B cell (primary cell): ENCODE measurements at regions not wholly inside any gene's neighbourhood (a gene's known extent, or its start where the extent isn't known, plus 50 kb on each side); places are given as distances from the start of the nearest gene placed in this dataset.

Experiments
- ATAC-seq: fragments of 200-7000 bp; cut with Tn5 transposase; one replicate; pipeline ENCODE4 v1.10.0; 2021; ENCODE audit warnings: low read depth, mild to moderate bottlenecking, moderate number of reproducible peaks, moderate library complexity
- CTCF ChIA-PET: fragments of 350-600 bp; sonication (Branson Sonifier 250); formaldehyde crosslinking; loops from one replicate; lab custom pipeline; 2021; ENCODE audit warnings: antibody characterized with exemption, inconsistent platforms; lab: Charles Lee
- POLR2A ChIA-PET: fragments of 350-600 bp; sonication (Branson Sonifier 250); formaldehyde crosslinking; loops from one replicate; lab custom pipeline; 2021; ENCODE audit warnings: antibody characterized with exemption; lab: Charles Lee
- DNase-seq: peaks from one replicate; pipeline ENCODE4 v3.0.0; 2013
- H2AFZ ChIP-seq: 2 replicates; pipeline ENCODE4 v1.6.1; 2012; ENCODE audit warnings: mild to moderate bottlenecking, low read depth, low read length; ENCODE audit not compliant: insufficient read depth, poor library complexity, severe bottlenecking
- H3K27ac ChIP-seq, 2 donors: 1 replicate in 1 of 2; 2 replicates in 1 of 2; pipeline ENCODE4 v1.5.1; 2012 to 2013; ENCODE audit warnings: low read length in 2 of 2, mild to moderate bottlenecking in 2 of 2, moderate library complexity in 1 of 2
- H3K27me3 ChIP-seq, 4 experiments: fragments of 200-600 bp in 1 of 4; sonication (generic) in 1 of 4; replicated peaks in 1 of 4; 1 replicate in 2 of 4; 2 replicates in 2 of 4; pipeline versions ENCODE4 v1.6.1 to v1.7.0; 2013 to 2016; ENCODE audit warnings: low read length in 3 of 4, mild to moderate bottlenecking in 2 of 4, mixed read lengths in 1 of 4, moderate library complexity in 1 of 4; ENCODE audit not compliant: insufficient read depth in 4 of 4, control insufficient read depth in 3 of 4; ENCODE audit errors: control extremely low read depth in 1 of 4
- H3K36me3 ChIP-seq, 2 experiments: replicated peaks in 1 of 2; 1 replicate in 1 of 2; 2 replicates in 1 of 2; pipeline versions ENCODE4 v1.6.1 to v1.7.1; 2013; ENCODE audit warnings: low read length in 1 of 2; ENCODE audit not compliant: insufficient read depth in 2 of 2, control insufficient read depth in 1 of 2; ENCODE audit errors: control extremely low read depth in 1 of 2, extremely low read depth in 1 of 2
- H3K4me1 ChIP-seq, 2 donors: fragments of 200-600 bp in 1 of 2; sonication (generic) in 1 of 2; 1 replicate in 1 of 2; 2 replicates in 1 of 2; pipeline versions ENCODE4 v1.5.1 to v1.6.1; 2013 to 2017; ENCODE audit warnings: low read length in 2 of 2; ENCODE audit not compliant: control insufficient read depth in 2 of 2, insufficient read depth in 2 of 2
- H3K4me2 ChIP-seq: replicated peaks from 2 replicates; pipeline ENCODE3; 2012; ENCODE audit warnings: mild to moderate bottlenecking, low read depth, low read length; ENCODE audit not compliant: poor library complexity, severe bottlenecking
- H3K4me3 ChIP-seq, 5 experiments: fragments of 200-600 bp in 1 of 5; sonication (generic) in 1 of 5; 1 replicate in 3 of 5; 2 replicates in 2 of 5; pipeline versions ENCODE4 v1.5.1 to v1.7.0; 2011 to 2016; ENCODE audit warnings: low read length in 4 of 5, mild to moderate bottlenecking in 4 of 5, low read depth in 2 of 5, control low read depth in 1 of 5, moderate library complexity in 1 of 5; ENCODE audit not compliant: insufficient read depth in 1 of 5; ENCODE audit errors: control extremely low read depth in 1 of 5, extremely low read depth in 1 of 5
- H3K79me2 ChIP-seq: fragments of 200-600 bp; sonication (generic); one replicate; pipeline ENCODE4 v1.6.0; 2016; ENCODE audit warnings: low read length; ENCODE audit not compliant: control insufficient read depth, insufficient read depth
- H3K9ac ChIP-seq: fragments of 200-600 bp; sonication (generic); 2 replicates; pipeline ENCODE4 v1.6.1; 2017; ENCODE audit warnings: mild to moderate bottlenecking, low read length, moderate library complexity
- H3K9me3 ChIP-seq, 3 donors: one replicate each; pipeline versions ENCODE4 v1.6.1 to v1.7.1; 2013; ENCODE audit warnings: low read length in 2 of 3; ENCODE audit not compliant: control insufficient read depth in 2 of 3, insufficient read depth in 1 of 3; ENCODE audit errors: control extremely low read depth in 1 of 3
- H4K20me1 ChIP-seq: 2 replicates; pipeline ENCODE4 v1.6.0; 2012; ENCODE audit warnings: mild to moderate bottlenecking, low read length; ENCODE audit not compliant: insufficient read depth, control insufficient read depth, poor library complexity, severe bottlenecking
- H3K27ac Mint-ChIP-seq: one replicate; pipeline ENCODE4 v1.8.0; 2021; ENCODE audit warnings: mixed read lengths
- H3K27me3 Mint-ChIP-seq: one replicate; pipeline ENCODE4 v1.8.0; 2021; ENCODE audit warnings: mixed read lengths
- H3K4me1 Mint-ChIP-seq: one replicate; pipeline ENCODE4 v1.8.0; 2021; ENCODE audit warnings: mixed read lengths
- H3K4me3 Mint-ChIP-seq: one replicate; pipeline ENCODE4 v1.8.0; 2021; ENCODE audit warnings: mixed read lengths
- H3K9me3 Mint-ChIP-seq: one replicate; pipeline ENCODE4 v1.8.0; 2022; ENCODE audit warnings: mixed read lengths; ENCODE audit not compliant: insufficient read depth
- EZH2 ChIP-seq: IDR thresholded peaks from 2 replicates; pipeline ENCODE4 v1.6.1; 2012; ENCODE audit warnings: borderline replicate concordance, low read depth, mild to moderate bottlenecking, moderate library complexity, low read length; ENCODE audit not compliant: insufficient read depth, poor library complexity, severe bottlenecking
- WGBS: methylation state at CpG from one replicate; pipeline ENCODE4 v1.1.5; 2013; ENCODE audit warnings: missing lambda C conversion rate; ENCODE audit not compliant: insufficient coverage; 5-methylcytosine and 5-hydroxymethylcytosine counted together
- intact Hi-C: fragments of 100-400 bp; cut with micrococcal nuclease; formaldehyde crosslinking; loops from one replicate; pipeline ENCODE4 v1.10.0; 2022
- TF ChIP-seq, protein P1 (sequence below): fragments of 200-600 bp; IDR thresholded peaks from one replicate; pipeline ENCODE4 v1.8.0; 2022; ENCODE audit warnings: antibody characterized with exemption, mild to moderate bottlenecking

DNA sequence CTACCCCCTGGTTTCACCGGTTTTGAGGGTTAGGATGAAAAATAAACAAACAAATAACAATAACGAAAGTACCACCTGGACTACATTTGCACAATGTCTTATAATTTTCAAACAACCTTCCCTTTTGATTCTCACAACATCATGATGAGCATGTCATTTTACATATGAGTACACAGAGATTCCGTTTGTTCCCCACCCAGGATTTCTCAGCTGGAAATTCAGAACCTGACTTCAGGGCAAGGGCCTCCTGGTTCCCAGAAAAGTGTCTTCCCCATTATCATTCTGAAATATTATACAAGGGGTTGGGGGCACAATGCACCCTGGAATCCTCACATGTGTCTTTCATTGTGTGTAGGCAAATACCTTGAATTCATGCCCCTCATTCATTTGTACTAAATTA, 135.8 kb upstream of the NOCT start:
- Histone ChIP-seq H3K9me3 (peaks cover 0 to 3% (median 0%) of the 10 kb centered on the region in 3 donors), H3K4me3 (no peak overlapping the region), H3K4me1 (no peaks in the 10 kb centered on the region), H2AFZ (no peak overlapping the region), H3K4me2 (no peak overlapping the region), H3K79me2 (no peaks in the 10 kb centered on the region), H4K20me1 (no peaks in the 10 kb centered on the region), H3K27ac (no peak overlapping the region), H3K9ac (no peak overlapping the region), H3K27me3 (no peaks in the 10 kb centered on the region), H3K36me3 (no peaks in the 10 kb centered on the region)
- 97% methylated on average over 3 of the region's 3 CpGs for WGBS
- no peaks in the 10 kb centered on the region for H3K4me1 Mint-ChIP-seq
- no peaks in the 10 kb centered on the region for H3K9me3 Mint-ChIP-seq
- CTCF ChIA-PET, result interaction anchor here (0.8 kb wide), 1 partner anchor 9 kb away, joined by 3 read pairs; no protein-coding TSS in a partner anchor
- DNase-seq, result no peak
- H3K4me3 Mint-ChIP-seq, result no peak overlapping the region
- intact Hi-C loops, result no loop called here
- H3K27me3 Mint-ChIP-seq, result peaks cover 9% of the 10 kb centered on the region
- POLR2A ChIA-PET, result no interaction called here
- ATAC-seq, result no peak
- H3K27ac Mint-ChIP-seq, result no peak overlapping the region
- no peak for TF ChIP-seq EZH2
- TF ChIP-seq, protein P1, sequence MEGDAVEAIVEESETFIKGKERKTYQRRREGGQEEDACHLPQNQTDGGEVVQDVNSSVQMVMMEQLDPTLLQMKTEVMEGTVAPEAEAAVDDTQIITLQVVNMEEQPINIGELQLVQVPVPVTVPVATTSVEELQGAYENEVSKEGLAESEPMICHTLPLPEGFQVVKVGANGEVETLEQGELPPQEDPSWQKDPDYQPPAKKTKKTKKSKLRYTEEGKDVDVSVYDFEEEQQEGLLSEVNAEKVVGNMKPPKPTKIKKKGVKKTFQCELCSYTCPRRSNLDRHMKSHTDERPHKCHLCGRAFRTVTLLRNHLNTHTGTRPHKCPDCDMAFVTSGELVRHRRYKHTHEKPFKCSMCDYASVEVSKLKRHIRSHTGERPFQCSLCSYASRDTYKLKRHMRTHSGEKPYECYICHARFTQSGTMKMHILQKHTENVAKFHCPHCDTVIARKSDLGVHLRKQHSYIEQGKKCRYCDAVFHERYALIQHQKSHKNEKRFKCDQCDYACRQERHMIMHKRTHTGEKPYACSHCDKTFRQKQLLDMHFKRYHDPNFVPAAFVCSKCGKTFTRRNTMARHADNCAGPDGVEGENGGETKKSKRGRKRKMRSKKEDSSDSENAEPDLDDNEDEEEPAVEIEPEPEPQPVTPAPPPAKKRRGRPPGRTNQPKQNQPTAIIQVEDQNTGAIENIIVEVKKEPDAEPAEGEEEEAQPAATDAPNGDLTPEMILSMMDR, result no peak

DNA sequence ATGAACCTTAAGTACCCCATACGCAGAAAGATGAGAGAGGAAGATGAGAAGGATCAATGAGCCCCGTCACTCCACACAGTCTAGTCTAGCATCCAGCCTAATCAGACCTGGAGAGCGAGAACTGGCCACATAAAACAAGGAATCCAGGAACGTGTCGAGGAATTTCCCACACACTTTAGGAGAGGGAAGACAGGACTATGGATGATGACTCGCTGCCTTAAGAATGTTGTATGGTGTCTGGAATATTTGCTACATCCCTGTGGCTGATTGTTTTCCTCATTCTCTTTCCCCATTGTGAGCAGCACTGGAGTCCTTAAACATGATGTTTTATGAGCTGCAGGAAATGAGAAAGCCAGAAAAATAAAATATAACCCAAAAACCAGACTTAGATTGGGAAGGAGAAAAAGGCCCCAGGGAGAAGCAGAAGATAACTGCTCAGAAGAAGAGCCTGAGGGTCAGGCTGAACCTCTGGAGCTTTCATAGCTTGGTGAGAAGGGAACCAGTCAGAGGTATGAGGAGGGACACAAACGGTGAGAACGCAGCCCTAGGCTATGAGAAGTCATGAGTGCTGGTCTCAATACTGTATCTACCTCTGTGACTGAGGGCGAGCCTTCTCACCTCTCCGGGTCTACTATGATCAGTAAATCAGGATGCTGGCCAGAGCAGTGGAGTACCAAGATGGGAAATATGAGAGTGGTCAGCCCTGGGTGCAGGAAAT, 139.5 kb upstream of the NOCT start:
- Histone ChIP-seq H2AFZ (no peak overlapping the region), H3K9ac (no peak overlapping the region), H3K79me2 (no peaks in the 10 kb centered on the region), H3K36me3 (no peaks in the 10 kb centered on the region), H3K27me3 (peaks cover 0 to 8% (median 3%) of the 10 kb centered on the region in 4 experiments), H3K27ac (no peak overlapping the region), H3K4me1 (peaks cover 0 to 3% of the 10 kb centered on the region in 2 donors), H3K9me3 (peaks cover 0 to 3% (median 0%) of the 10 kb centered on the region in 3 donors), H4K20me1 (no peaks in the 10 kb centered on the region), H3K4me2 (no peak overlapping the region), H3K4me3 (no peak overlapping the region)
- peaks cover 19% of the 10 kb centered on the region for H3K27me3 Mint-ChIP-seq
- H3K9me3 Mint-ChIP-seq, result no peaks in the 10 kb centered on the region
- CTCF ChIA-PET, result no interaction called here
- no peak overlapping the region for H3K27ac Mint-ChIP-seq
- H3K4me3 Mint-ChIP-seq, result no peak overlapping the region
- WGBS, result 88% methylated on average over 4 of the region's 10 CpGs
- intact Hi-C loops, result no loop called here
- no peaks in the 10 kb centered on the region for H3K4me1 Mint-ChIP-seq
- TF ChIP-seq, protein P1, result no peak
- no peak for TF ChIP-seq EZH2
- POLR2A ChIA-PET, result no interaction called here
- DNase-seq, result no peak
- ATAC-seq, result no peak
